DMS53 treated with DMSO at 0.1 percent for 48 hours (cell line): ENCODE measurements at regions not wholly inside any gene's neighbourhood (a gene's known extent, or its start where the extent isn't known, plus 50 kb on each side); places are given as distances from the start of the nearest gene placed in this dataset.
"Not testable (repeated sequence)": the region's sequence is repeated elsewhere in the genome, so short reads cannot be mapped to it uniquely, and the experiment has no call there.

Experiments
- DNase-seq: peaks from one replicate; lab custom pipeline; 2025; ENCODE audit not compliant: unreplicated experiment; lab: John Stamatoyannopoulos, UW

DNA sequence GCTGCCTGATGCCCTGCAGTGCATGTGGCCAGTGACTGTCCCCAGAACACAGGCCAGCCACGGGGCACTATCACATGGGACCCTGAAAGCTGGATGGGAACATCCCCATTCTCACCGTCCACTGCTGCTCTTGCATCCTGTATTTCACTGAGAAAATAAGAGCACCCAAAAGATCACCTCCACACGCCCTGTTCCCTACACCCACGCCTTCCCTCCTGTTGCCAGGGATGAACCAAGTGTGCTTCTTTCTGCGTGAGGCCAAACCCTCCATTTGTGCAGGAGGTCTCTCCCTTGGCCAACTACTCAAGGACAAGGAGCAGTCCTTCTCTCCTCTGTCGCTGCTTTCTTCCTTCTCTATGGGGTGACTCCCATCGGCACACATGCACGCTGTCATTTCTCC, 118.3 kb downstream of the LRRC37A3 start:
- DNase-seq: not testable (repeated sequence)

- not testable (repeated sequence) for DNase-seq
Measured at GRCh38 chr17:64800361-64800895, 118.8 kb downstream of the LRRC37A3 start.

DNA sequence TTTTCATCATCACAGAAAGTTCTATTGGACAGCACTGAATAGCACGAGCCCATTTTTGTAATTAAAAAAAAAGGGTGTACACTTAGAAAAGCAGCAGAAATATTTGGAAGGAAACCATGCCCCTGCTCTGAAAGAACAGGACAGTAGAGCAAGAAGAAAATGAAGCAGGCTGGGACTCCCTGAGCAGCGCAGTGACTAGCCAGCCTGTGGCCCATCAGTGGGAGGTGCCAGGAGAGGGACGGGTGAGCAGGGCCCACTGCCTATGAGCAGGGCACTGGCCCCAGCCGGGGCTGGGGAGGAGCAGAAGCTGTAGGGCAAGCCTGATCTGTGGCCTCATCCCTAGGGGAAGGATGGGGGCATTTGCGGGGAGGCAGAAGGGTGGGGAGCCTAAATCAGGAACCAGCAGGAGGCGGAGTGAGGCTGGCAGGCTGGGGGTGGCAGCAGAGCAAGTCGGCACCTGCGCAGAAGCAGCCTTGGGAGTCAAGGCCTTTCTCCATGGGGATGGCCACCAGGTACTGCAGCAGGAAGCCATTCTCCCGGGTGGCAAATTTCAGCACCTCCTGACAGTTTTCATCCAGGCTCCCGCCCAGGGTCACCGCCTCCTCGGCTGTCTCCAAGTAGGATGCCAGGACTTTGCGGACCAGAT, 119.6 kb downstream of the LRRC37A3 start:
- DNase-seq: not testable (repeated sequence)

DNA sequence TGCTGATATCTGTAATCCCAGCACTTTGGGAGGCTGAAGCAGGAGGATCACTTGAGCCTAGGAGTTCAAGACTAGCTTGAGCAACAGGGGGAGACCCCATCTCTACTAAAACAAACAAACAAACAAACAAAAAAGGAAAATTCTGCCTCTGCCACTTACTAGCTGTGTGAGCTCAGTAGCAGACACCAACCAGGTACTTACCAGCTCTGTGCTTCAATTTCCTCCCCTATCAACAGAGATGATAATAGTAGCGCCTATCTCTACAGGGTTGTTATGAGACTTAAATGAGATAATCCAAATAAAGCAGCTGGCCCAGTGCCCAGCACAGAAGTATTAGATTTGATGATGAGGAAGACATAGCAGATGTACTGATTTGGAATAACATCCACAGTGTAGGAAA, 120.3 kb downstream of the LRRC37A3 start:
- DNase-seq: not testable (repeated sequence)

DNA sequence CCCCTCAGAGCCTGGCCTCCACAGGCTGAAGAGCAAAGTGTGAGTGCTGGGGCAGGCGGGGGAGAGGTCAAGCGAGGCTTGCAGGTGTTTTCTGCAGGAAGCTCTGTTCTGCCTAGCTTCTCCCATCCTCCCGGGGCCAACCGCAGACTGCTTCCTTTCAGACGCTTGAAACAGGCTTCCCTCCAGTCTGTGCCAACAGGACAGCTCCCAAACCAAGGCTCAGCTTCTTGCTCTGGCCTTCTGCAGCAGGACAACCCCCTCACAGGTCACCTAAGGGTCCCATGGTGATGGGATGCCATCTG, 120.8 kb downstream of the LRRC37A3 start:
- DNase-seq: not testable (repeated sequence)

- DNase-seq: not testable (repeated sequence)
Measured at GRCh38 chr17:64797746-64798488, 121.4 kb downstream of the LRRC37A3 start.

DNA sequence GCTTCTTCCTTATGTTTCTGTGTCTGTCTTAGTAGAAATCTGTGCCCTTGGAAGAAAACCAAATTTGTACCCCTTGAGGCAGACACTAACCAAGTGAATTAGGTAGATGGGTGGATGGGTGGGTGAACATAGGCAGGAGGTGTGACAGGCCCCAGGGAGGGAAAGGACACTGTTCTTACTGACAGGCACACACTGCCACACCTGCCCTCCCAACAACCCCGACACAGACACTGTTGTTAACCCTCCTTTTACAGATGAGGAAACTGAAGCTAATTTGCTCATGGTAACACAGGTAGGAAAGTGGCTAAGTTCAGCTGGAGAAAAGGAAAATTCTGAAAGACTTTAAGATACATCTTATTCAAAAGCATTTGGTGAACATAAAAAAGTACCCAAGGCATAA, 123.9 kb downstream of the LRRC37A3 start:
- not testable (repeated sequence) for DNase-seq

- DNase-seq: not testable (repeated sequence)
Measured at GRCh38 chr17:64794548-64795274, 124.6 kb downstream of the LRRC37A3 start.

DNA sequence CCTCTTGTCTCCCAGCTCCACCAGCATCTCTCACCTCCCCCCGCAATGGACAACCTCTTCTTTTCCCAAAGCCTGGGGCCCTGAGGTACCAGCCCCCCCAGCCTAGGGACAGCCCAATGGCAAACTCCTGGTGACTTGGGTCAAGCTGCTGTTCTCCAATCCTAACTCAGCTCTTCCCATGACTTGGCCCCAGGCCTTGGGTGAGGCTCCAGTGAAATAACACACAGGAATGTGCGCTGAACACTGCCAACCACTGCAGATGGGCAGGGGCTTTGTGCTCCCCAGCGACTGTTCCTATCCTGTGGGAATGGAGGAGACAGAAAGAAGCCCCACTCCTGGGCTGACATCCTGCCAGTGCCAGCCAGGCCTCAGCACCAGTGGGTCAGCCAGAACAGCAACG, 125.2 kb downstream of the LRRC37A3 start:
- not testable (repeated sequence) for DNase-seq

- not testable (repeated sequence) for DNase-seq
Measured at GRCh38 chr17:64792793-64793575, 126.3 kb downstream of the LRRC37A3 start.

- DNase-seq: not testable (repeated sequence)
Measured at GRCh38 chr17:64792276-64792675, 127.0 kb downstream of the LRRC37A3 start.

DNA sequence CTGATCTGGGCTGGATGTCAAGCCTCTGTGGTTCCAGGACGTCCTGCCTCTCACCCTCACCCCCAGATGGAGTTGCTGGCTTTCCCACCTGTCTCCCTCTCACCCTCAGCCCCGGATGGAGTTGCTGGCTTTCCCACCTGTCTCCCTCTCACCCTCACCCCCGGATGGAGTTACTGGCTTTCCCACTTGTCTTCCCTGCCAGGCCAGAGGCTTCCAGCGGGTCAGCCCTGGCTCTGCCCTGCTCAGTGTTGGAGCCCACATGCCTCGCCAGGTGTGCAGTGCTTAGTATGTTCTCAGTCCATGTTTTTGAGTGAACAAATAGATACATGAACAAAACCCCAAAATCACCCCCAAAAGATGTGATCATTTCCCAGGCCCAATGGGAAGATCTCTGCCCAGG, 127.6 kb downstream of the LRRC37A3 start:
- not testable (repeated sequence) for DNase-seq

- not testable (repeated sequence) for DNase-seq
Measured at GRCh38 chr17:64791226-64791625, 128.1 kb downstream of the LRRC37A3 start.

DNA sequence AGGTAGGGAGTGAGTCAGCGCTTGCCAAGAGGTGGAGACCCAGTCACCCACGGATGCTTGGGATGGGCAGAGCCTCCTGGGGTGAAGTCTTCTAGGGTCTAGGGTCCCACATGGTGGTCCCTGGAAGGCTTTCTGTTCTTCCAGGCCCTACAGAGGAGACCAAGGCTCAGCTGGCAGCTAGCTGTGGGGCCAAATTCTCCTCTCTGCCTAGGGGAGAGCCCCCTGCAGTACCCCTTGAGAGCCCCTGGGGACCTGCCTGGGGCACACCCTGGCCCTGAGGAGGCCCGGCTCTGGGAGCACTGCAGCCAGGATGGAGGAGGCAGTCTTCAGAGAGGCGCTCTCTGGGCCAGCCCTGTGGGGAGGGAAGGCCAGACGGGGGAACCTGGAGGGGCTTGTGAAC, 128.6 kb upstream of the SMURF2 start:
- not testable (repeated sequence) for DNase-seq

DNA sequence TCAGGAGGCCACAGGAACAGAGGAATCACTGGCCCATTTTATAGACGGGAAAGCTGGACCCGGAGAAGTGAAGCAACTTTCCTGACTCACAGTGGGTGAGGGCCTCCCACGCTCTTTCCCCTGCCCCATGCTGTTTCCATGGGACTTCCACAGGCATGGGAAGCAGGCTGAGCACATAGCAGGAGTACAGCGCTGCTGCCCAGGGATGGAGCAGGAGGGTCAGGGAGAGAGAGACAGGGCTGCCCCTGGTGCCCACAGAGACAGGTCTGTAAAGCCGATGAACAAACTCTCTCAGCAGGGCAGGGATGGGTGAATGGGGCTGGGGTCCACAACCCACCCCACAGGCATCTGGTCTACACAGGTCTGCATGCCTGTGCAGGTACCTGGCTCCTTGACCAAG, 128.1 kb upstream of the SMURF2 start:
- not testable (repeated sequence) for DNase-seq

GRCh38 chr17:64789061-64789445, 126.9 kb upstream of the SMURF2 start:
- DNase-seq: not testable (repeated sequence)

DNA sequence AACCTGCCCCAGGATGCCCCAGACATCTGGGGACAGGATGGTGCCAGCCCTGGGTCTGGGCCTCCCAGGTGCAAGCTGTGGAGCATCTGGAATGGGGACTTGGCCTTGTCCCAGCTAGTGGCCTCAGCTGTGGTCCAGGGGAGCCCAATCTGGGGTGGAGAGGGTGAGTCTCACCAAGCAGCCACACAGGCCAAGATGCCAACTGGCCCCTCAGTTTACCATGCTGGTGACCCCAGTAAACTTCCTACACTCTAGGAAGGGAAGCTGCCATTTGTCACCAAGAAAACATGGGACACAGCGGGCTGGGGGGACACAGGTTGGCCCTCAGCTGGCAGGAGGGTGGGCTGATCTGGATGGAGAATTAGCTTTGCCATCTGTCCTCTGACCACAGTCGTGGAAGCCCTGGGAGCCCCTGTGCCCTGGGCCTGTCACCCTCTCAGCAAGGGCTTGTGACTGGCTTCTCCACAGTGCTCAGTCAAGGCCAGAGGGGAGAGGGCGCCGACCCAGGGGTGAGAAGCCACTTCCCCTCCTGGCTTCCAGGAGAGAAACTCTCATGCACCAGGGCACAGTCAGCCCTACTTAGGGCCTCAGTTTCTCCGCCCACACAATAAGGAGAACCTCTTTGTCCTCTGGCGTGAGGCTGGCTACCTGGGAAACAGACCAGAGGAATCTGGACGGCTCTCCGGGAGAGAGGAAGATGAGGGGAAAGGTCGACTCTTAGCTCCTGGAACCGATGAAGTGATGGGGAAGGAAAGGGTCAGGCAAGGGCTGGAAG, 126.4 kb upstream of the SMURF2 start:
- no peak for DNase-seq

GRCh38 chr17:64787921-64788271, 125.8 kb upstream of the SMURF2 start:
- no peak for DNase-seq

GRCh38 chr17:64787255-64787920, 125.3 kb upstream of the SMURF2 start:
- no peak for DNase-seq

GRCh38 chr17:64786337-64786736, 124.2 kb upstream of the SMURF2 start:
- no peak for DNase-seq
